ENCODE measurements at regions not wholly inside any gene's neighbourhood (a gene's known extent, or its start where the extent isn't known, plus 50 kb on each side); places are given as distances from the start of the nearest gene placed in this dataset.

DNA sequence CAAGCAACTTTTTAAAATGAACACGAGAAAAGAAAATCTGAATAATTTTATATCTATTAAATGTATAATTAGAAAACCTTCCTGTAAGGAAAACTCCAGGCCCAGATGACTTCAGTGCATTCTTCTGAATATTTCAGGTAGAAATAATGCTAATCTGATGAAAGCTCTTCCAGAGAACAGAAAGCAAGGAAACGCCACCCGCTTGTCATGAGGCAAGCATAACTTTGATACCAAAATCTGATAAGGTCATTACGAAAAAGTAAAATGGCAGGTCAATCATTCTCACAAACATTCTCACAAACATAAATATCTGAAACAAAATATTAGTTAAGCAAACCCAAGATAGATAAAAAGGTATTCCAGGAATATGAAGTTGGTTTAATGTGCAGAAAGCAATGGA, 60.6 kb upstream of the PCSK6 start:
- TF ChIP-seq CTCF (IDR thresholded peaks at IDR 0.05) = no peak
- TF ChIP-seq POLR2A (IDR thresholded peaks at IDR 0.05) = no peak
- no peak for TF ChIP-seq POLR2AphosphoS5 (IDR thresholded peaks at IDR 0.05)

Data from prostate gland (tissue), 2 donors.